Uterus (tissue), 3 donors: ENCODE measurements at regions not wholly inside any gene's neighbourhood (a gene's known extent, or its start where the extent isn't known, plus 50 kb on each side); places are given as distances from the start of the nearest gene placed in this dataset.

Experiments
- DNase-seq, 2 donors: peaks; one replicate each; pipeline ENCODE4 v3.0.0-alpha.2; 2019 to 2020
- H3K27ac ChIP-seq, 2 donors: fragments of 200-600 bp; sonication (generic); 1 replicate in 1 of 2; 2 replicates in 1 of 2; pipeline ENCODE4 v1.5.1; 2016 to 2018
- H3K27me3 ChIP-seq, 2 donors: fragments of 200-600 bp; sonication (generic); one replicate each; pipeline ENCODE4 v1.5.1; 2018 to 2019; ENCODE audit warnings: control low read depth in 1 of 2
- H3K36me3 ChIP-seq, 2 donors: fragments of 200-600 bp; sonication (generic); one replicate each; pipeline ENCODE4 v1.5.1; 2019; ENCODE audit warnings: control low read depth in 1 of 2
- H3K4me1 ChIP-seq, 2 donors: fragments of 200-600 bp; sonication (generic); one replicate each; pipeline ENCODE4 v1.5.1; 2018 to 2019; ENCODE audit warnings: control low read depth in 1 of 2
- H3K4me3 ChIP-seq, 2 donors: fragments of 200-600 bp; sonication (generic); 1 replicate in 1 of 2; 2 replicates in 1 of 2; pipeline ENCODE4 v1.5.1; 2018 to 2019; ENCODE audit warnings: mild to moderate bottlenecking in 1 of 2
- H3K9me3 ChIP-seq, 2 donors: fragments of 200-600 bp; sonication (generic); one replicate each; pipeline ENCODE4 v1.5.1; 2019; ENCODE audit warnings: control low read depth in 1 of 2
- POLR2A ChIP-seq, 2 donors: fragments of 450-650 bp; IDR thresholded peaks; one replicate each; pipeline ENCODE4 v1.6.1; 2016; ENCODE audit warnings: antibody characterized with exemption in 2 of 2, mild to moderate bottlenecking in 1 of 2, moderate library complexity in 1 of 2
- intact Hi-C: fragments of 100-400 bp; cut with DNase I; formaldehyde crosslinking; loops from one replicate; pipeline ENCODE4 v1.15.1; 2023; ENCODE audit warnings: low total_unique reads
- TF ChIP-seq, protein P1 (sequence below), 4 experiments: fragments of 200-600 bp in 2 of 4; fragments of 450-650 bp in 2 of 4; sonication (generic) in 2 of 4; IDR thresholded peaks; one replicate each; pipeline ENCODE4 v1.5.1; 2016 to 2019; ENCODE audit warnings: antibody characterized with exemption in 4 of 4, mild to moderate bottlenecking in 2 of 4, moderate library complexity in 1 of 4
- donor health status: DM: yes; HTN: yes; CAD: no.

DNA sequence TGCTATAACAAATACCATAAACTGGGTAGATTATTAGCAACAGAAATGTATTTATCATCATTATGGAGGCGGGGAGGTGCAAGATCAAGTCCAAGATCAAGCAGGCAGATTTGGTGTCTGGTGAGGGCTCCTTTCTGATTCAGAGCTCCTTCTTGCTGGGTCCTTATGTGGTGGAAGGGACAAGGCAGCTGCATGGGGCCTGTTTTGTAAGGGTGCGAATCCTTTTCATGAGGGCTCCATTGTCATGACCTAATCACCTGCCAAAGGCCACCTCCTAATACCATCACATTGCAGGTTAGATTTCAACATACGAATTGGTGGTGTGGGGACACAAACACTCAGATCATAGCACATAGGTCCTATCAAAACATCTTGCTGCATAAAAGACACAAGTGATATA lies 84.4 kb upstream of the CCDC150 start:
- TF ChIP-seq, protein P1, sequence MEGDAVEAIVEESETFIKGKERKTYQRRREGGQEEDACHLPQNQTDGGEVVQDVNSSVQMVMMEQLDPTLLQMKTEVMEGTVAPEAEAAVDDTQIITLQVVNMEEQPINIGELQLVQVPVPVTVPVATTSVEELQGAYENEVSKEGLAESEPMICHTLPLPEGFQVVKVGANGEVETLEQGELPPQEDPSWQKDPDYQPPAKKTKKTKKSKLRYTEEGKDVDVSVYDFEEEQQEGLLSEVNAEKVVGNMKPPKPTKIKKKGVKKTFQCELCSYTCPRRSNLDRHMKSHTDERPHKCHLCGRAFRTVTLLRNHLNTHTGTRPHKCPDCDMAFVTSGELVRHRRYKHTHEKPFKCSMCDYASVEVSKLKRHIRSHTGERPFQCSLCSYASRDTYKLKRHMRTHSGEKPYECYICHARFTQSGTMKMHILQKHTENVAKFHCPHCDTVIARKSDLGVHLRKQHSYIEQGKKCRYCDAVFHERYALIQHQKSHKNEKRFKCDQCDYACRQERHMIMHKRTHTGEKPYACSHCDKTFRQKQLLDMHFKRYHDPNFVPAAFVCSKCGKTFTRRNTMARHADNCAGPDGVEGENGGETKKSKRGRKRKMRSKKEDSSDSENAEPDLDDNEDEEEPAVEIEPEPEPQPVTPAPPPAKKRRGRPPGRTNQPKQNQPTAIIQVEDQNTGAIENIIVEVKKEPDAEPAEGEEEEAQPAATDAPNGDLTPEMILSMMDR (IDR thresholded peaks at IDR 0.05), result no peak
- TF ChIP-seq POLR2A (IDR thresholded peaks at IDR 0.05), result no peak
- no peaks in the 10 kb centered on the region for H3K36me3 ChIP-seq
- intact Hi-C loops, result no loop called here
- H3K4me1 ChIP-seq, result no peaks in the 10 kb centered on the region
- DNase-seq, result no peak
- H3K27ac ChIP-seq, result no peak overlapping the region
- H3K4me3 ChIP-seq, result no peak overlapping the region
- H3K27me3 ChIP-seq, result no peaks in the 10 kb centered on the region
- no peaks in the 10 kb centered on the region for H3K9me3 ChIP-seq

DNA sequence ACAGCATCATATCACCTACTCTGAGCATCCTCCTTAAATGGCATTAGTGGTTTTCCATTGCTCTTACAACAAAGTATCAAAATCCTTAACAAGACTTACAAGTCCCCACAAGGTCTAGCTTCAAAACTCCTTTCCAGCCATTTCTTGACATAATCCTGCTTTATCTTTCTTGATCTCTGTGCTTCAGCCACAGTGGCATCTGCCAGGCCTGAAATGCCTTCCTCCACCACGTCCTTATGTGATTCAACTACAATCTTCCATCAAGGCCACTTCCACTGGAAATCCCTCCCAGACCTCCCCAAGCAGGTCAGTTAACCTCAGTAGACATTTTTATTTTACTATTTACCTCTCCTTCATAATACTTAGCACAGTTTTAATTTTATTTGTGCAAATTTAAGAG lies 83.8 kb upstream of the CCDC150 start:
- no peak overlapping the region for H3K4me3 ChIP-seq
- no peaks in the 10 kb centered on the region for H3K27me3 ChIP-seq
- no peak for DNase-seq
- no peaks in the 10 kb centered on the region for H3K36me3 ChIP-seq
- intact Hi-C loops, result no loop called here
- no peaks in the 10 kb centered on the region for H3K9me3 ChIP-seq
- H3K4me1 ChIP-seq, result no peaks in the 10 kb centered on the region
- no peak overlapping the region for H3K27ac ChIP-seq
- no peak for TF ChIP-seq POLR2A (IDR thresholded peaks at IDR 0.05)
- TF ChIP-seq, protein P1 (IDR thresholded peaks at IDR 0.05), result no peak

DNA sequence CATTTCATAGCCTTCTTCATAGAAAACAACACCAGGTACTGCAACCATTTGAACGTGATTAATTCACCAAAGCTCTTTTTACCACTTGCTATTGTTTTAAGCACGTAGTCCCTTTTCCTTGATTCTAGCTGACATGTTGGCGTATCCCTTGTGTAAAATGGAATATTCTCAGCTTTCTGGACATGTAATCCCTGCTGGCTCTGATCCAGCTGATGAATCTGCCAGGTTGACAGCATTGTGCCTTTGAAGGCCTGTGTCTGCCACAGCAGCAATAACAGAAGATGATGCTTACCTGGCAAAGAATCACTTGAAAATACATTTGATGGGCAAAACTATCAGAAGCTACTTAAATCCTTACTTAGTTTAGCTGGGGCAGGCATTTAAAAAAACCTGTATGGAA lies 81.0 kb upstream of the CCDC150 start:
- Histone ChIP-seq H3K36me3 (no peaks in the 10 kb centered on the region), H3K4me1 (no peaks in the 10 kb centered on the region), H3K4me3 (no peak overlapping the region), H3K27ac (no peak overlapping the region), H3K9me3 (no peaks in the 10 kb centered on the region), H3K27me3 (no peaks in the 10 kb centered on the region)
- intact Hi-C loops, result no loop called here
- no peak for DNase-seq
- TF ChIP-seq, protein P1 (IDR thresholded peaks at IDR 0.05), result no peak
- no peak for TF ChIP-seq POLR2A (IDR thresholded peaks at IDR 0.05)

DNA sequence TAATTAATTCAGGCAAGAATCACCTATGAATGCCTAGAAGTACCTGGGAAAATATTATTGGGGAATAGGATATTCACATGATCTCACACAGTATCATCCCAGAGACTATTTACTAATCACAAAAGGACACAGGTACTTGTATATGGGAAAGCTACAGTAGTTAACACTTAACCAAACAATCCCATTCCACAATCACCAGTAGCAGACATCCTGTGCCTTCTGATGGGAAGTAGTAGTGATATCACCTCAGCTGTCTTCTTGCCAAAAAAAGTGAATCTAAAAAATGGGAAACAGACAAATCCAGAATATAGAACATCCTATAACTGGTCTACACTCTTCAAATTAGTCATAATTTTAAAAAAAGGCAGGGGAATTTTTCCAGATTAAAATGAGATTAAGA lies 75.6 kb upstream of the CCDC150 start:
- no peaks in the 10 kb centered on the region for H3K4me1 ChIP-seq
- no peaks in the 10 kb centered on the region for H3K27me3 ChIP-seq
- DNase-seq, result no peak
- intact Hi-C loops, result no loop called here
- no peak for TF ChIP-seq POLR2A (IDR thresholded peaks at IDR 0.05)
- TF ChIP-seq, protein P1 (IDR thresholded peaks at IDR 0.05), result no peak
- H3K36me3 ChIP-seq, result no peaks in the 10 kb centered on the region
- no peak overlapping the region for H3K4me3 ChIP-seq
- H3K9me3 ChIP-seq, result no peaks in the 10 kb centered on the region
- H3K27ac ChIP-seq, result no peak overlapping the region

DNA sequence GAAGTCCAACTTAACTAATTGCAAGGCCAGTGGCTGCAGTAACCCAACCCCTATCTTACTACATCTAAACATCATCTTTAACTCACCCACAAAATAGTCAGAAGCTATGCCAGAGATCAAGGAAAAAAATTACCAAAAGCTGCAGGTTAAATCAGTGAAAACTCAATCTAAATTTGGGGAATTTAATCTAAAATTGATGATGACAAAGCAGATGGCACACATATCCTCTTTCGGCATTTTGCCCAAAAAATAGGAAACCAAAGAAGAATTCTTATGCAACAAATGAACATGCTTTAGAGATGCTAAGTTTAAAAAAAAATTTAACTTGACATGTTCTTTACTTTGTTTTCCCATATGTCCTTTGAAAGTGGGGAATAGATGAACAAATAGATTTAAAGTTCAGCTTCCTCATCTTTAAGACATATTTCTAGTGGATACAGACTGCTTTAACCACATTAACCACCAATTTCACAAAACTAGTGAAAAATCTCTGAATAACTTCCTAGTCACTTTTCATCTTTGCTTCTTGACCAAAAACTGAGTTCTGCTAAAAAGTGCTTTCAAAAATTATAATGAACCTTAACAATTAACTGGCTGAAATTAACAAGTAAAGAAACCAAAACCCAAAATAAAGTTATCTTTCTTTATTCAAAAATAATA lies 74.3 kb upstream of the CCDC150 start:
- Histone ChIP-seq H3K27me3 (no peaks in the 10 kb centered on the region), H3K4me3 (no peak overlapping the region), H3K27ac (no peak overlapping the region), H3K36me3 (no peaks in the 10 kb centered on the region), H3K9me3 (no peaks in the 10 kb centered on the region), H3K4me1 (no peaks in the 10 kb centered on the region)
- TF ChIP-seq, protein P1 (IDR thresholded peaks at IDR 0.05), result no peak
- TF ChIP-seq POLR2A (IDR thresholded peaks at IDR 0.05), result no peak
- intact Hi-C loops, result no loop called here
- no peak for DNase-seq
